ENCODE measurements at regions not wholly inside any gene's neighbourhood (a gene's known extent, or its start where the extent isn't known, plus 50 kb on each side); places are given as distances from the start of the nearest gene placed in this dataset.

DNA sequence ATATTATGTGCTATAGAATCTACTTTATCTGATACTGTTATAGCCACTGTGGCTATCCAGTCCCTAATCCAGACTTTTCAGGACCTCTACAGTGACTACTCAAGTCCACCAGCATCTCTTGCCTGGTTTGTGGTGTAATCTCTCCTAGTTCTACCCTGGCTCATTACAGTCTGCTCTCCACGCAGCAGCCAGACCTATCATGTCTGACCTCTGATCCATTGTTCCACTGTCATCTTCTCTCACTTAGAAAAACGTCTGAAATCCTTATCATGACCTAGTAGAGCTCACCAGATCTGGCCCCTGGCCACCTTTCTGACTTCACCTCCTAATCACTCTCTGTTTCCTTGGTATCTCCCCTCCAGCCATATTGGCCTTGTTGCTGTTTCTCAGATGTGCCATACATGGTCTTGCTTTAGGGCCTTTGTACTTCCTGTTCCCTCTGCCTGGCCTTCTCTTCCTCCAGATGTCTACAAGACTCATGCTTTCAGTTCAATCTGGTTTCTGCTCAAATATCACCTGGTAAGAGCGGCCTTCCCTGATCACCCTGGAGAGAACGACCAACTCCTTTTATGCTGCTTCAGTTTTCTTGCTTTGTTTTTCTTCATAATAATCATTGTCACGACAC lies 475.5 kb downstream of the AACS start:
- H3K27ac ChIP-seq (replicated peaks): no peak overlapping the region
- no peak overlapping the region for H3K4me3 ChIP-seq (replicated peaks; ENCODE audit: insufficient read depth, low read length)
- TF ChIP-seq REST (IDR thresholded peaks at IDR 0.05; ENCODE audit: insufficient replicate concordance, low read depth) (no peak), GABPA (IDR thresholded peaks at IDR 0.05; ENCODE audit: low read depth) (no peak), POLR2AphosphoS5 (IDR thresholded peaks at IDR 0.05; ENCODE audit: low read depth) (no peak), SPI1 (IDR thresholded peaks at IDR 0.05; ENCODE audit: borderline replicate concordance, low read depth) (no peak)
- TF ChIP-seq, protein P1, sequence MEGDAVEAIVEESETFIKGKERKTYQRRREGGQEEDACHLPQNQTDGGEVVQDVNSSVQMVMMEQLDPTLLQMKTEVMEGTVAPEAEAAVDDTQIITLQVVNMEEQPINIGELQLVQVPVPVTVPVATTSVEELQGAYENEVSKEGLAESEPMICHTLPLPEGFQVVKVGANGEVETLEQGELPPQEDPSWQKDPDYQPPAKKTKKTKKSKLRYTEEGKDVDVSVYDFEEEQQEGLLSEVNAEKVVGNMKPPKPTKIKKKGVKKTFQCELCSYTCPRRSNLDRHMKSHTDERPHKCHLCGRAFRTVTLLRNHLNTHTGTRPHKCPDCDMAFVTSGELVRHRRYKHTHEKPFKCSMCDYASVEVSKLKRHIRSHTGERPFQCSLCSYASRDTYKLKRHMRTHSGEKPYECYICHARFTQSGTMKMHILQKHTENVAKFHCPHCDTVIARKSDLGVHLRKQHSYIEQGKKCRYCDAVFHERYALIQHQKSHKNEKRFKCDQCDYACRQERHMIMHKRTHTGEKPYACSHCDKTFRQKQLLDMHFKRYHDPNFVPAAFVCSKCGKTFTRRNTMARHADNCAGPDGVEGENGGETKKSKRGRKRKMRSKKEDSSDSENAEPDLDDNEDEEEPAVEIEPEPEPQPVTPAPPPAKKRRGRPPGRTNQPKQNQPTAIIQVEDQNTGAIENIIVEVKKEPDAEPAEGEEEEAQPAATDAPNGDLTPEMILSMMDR (IDR thresholded peaks at IDR 0.05; ENCODE audit: insufficient read depth, low read length): no peak
- DNase-seq (ENCODE audit: low read depth in 1 of 2, low spot score in 1 of 2): no peak
- no peaks in the 10 kb centered on the region for H3K27me3 ChIP-seq (ENCODE audit: insufficient read depth, poor library complexity, severe bottlenecking)

- no peak overlapping the region for H3K27ac ChIP-seq (replicated peaks)
- no peak overlapping the region for H3K4me3 ChIP-seq (replicated peaks; ENCODE audit: insufficient read depth, low read length)
- no peaks in the 10 kb centered on the region for H3K27me3 ChIP-seq (ENCODE audit: insufficient read depth, poor library complexity, severe bottlenecking)
- no peak for DNase-seq (ENCODE audit: low read depth in 1 of 2, low spot score in 1 of 2)
- TF ChIP-seq REST (IDR thresholded peaks at IDR 0.05; ENCODE audit: insufficient replicate concordance, low read depth): no peak
- no peak for TF ChIP-seq SPI1 (IDR thresholded peaks at IDR 0.05; ENCODE audit: borderline replicate concordance, low read depth)
- no peak for TF ChIP-seq GABPA (IDR thresholded peaks at IDR 0.05; ENCODE audit: low read depth)
- no peak for TF ChIP-seq POLR2AphosphoS5 (IDR thresholded peaks at IDR 0.05; ENCODE audit: low read depth)
- TF ChIP-seq, protein P1 (IDR thresholded peaks at IDR 0.05; ENCODE audit: insufficient read depth, low read length): no peak
These were observed 479.7 kb downstream of the AACS start for GRCh38 chr12:125544960-125545359.

DNA sequence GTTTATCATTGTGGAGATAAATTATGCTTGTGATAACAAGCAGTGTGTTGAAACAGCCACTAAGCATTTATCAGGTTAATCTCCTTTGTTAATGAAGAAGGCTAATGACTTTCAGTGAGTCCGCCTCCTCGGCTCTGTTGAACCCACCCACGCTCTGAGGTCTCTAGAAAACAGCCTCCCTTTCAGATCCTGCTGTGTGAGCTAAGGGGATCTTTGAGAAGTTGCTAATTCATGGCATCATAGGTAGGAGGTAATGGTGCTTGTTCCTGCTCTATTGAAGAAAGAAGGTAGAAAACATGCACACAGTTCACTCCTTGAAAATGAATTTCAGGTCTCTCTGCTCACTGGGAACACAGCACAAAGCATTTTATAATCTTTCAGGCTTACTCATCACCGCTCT lies 483.9 kb downstream of the AACS start:
- H3K27ac ChIP-seq (replicated peaks): no peak overlapping the region
- H3K27me3 ChIP-seq (ENCODE audit: insufficient read depth, poor library complexity, severe bottlenecking): no peaks in the 10 kb centered on the region
- TF ChIP-seq, protein P1 (IDR thresholded peaks at IDR 0.05; ENCODE audit: insufficient read depth, low read length): no peak
- TF ChIP-seq SPI1 (IDR thresholded peaks at IDR 0.05; ENCODE audit: borderline replicate concordance, low read depth) (no peak), POLR2AphosphoS5 (IDR thresholded peaks at IDR 0.05; ENCODE audit: low read depth) (no peak), REST (IDR thresholded peaks at IDR 0.05; ENCODE audit: insufficient replicate concordance, low read depth) (no peak), GABPA (IDR thresholded peaks at IDR 0.05; ENCODE audit: low read depth) (no peak)
- no peak for DNase-seq (ENCODE audit: low read depth in 1 of 2, low spot score in 1 of 2)
- H3K4me3 ChIP-seq (replicated peaks; ENCODE audit: insufficient read depth, low read length): no peak overlapping the region

Measured in HL-60 (cell line).